CD4-positive, alpha-beta T cell treated with Interleukin-12 subunit alpha and Interleukin-12 subunit beta, for 1 hour (primary cell): ENCODE measurements at regions not wholly inside any gene's neighbourhood (a gene's known extent, or its start where the extent isn't known, plus 50 kb on each side); places are given as distances from the start of the nearest gene placed in this dataset.
"Not testable (repeated sequence)": the region's sequence is repeated elsewhere in the genome, so short reads cannot be mapped to it uniquely, and the experiment has no call there.

Experiments used
- DNase-seq: peaks from one replicate; pipeline ENCODE4 v3.0.0-alpha.2; 2020

DNA sequence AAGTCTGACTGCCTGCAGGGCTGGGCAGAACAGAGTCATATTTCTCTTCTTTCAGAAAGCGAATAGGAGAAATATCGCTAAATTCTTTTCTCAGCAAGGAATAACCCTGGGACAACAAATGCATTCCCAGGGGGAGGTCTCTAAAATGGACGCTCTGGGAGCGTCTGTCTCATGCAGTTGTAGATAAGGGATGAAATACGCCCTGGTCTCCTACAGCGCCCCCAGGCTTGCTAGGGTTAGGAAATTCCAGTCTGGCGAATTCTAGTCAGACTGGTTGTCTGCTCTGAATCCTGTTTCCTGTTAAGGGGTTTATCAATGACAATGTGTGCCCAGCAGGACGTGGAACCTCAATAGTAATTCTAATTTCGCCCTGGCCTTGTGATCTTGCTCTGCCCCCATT, 1214.1 kb downstream of the DIAPH3 start:
- DNase-seq, result no peak

DNA sequence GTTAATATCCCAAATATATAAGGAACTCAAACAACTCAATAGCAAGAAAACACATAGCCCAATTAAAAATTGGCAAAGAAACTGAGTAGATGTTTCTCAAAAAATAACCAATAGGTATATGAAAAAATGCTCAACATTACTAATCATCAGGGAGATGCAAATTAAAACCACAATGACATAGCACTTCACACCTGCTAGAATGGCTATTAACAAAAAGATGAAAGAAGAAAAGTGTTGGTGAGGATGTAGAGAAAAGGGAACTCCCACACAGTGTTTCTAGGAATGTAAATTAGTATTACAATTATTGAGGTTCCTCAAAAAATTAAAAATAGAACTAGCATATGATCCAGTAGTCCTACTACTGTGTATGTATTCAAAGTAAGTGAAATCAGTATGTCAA, 1212.8 kb downstream of the DIAPH3 start:
- DNase-seq, result no peak

DNA sequence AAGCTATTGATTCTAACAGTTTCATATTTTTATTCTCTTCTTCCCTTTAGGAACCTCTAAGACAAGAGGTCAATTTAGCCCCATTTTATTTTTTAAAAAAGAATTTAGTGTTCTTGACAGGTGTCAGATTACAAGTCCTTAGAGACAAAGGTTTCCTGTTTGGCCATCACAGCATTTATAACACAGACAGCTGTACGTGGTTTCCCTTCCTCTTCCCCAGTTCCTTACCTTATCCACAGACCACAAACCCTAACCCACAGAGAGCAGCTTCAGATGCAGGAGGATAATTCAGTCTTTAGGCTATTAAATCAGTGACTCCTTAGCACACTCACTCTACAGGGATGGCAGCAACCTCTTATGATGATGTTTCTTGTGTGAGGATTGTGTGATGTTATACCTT, 1210.1 kb downstream of the DIAPH3 start:
- no peak for DNase-seq

DNA sequence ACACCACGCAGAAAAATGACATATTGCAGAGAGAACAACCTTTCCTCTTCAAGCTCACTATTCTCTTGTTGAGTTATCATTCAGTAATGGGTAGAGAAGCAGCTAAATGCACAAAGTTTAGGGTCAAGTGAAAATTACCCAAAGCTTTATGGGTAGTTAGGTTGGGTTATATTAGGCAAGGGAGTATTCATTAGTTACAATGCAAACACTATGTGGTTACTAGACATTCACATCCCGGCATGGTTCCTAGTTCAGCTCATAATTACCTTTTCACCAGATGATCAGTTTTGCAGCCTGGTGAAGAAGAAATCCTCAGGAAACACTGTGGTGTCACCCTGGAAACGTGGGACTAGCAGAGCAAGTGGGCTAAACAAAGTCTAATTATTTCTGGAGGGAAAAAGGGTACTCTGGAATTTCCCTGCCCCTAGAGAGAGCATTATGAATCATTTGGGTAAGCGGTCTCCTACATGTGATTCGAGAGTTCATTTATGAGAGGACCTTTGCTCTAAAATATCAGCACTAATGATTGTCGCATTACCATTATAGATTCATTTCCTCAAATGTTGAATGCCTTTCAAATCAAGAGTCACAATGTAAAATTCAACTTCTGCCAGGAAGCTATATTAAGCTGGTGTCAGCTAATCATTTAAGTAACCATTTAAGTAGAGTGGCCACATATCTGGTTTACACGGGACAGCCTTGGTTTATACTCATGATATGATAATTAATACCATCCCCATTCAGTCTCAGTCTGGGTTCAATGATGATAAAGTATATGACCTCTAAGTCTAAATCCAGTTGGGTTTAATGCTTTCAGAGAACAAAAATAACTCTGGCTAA, 1208.0 kb downstream of the DIAPH3 start:
- no peak for DNase-seq

DNA sequence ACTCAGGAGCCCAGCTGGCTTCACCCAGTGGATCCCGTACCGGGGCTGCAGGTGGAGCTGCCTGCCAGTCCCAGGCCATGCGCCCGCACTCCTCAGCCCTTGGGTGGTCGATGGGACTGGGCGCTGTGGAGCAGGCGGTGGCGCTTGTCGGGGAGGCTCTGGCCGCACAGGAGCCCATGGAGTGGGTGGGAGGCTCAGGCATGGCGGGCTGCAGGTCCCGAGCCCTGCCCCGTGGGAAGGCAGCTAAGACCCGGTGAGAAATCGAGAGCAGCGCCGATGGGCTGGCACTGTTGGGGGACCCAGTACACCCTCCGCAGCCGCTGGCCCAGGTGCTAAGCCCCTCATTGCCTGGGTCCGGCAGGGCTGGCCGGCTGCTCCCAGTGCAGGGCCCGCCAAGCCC, 1205.6 kb downstream of the DIAPH3 start:
- not testable (repeated sequence) for DNase-seq

DNA sequence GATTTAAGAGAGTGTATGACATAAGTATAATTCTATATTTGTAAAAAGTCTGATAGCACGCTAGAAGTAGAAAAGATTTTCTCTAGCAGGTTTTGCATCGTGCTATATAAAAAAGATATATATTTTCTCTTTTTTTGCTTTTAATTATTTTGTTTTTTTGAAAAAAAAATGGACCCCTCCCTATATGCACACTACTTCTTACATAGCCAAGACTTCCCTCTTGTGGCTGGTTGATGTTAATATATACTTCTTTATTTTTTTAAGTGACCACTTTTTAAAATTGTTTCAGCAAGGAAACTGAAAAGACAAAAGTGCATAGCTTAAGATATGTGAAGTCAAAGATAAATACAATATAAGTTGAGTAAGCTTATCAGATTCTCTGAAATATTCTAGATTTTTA, 1202.8 kb downstream of the DIAPH3 start:
- no peak for DNase-seq

DNA sequence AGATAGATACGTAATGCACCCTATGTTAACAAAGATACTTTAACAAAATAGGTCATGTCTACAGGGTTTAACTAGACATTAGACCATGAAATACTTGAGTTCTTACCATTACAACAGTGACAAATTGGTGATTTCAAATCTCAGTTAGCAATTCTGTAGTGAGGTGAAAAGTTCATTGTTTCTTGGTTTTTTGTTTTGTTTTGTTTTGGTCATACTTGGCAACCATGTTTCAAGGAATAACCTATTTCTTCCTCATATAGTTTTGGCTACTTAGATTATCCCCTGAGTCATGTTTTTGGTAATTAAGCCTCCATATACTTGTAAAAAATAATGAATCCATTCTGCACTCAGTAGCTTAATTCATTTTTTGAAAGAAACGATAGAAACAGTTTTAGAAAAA, 1200.4 kb downstream of the DIAPH3 start:
- DNase-seq, result no peak

DNA sequence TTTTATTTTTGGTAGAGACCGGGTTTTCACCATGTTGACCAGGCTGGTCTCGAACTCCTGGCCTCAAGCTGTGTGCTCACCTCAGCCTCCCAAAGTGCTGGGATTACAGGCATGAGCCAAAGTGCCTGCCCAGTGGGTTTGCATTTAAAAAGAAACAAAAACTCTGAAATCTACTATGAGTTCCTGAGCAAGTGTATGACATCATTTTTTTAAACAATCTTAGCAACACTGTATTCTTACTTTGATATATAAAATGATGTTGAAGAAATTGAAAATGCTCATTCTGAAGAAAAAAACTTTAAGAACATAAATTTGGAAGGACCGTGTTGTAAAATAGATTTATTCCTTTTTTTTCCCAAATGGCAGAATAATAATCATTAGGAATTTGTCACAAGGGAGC, 1199.7 kb downstream of the DIAPH3 start:
- DNase-seq, result no peak

DNA sequence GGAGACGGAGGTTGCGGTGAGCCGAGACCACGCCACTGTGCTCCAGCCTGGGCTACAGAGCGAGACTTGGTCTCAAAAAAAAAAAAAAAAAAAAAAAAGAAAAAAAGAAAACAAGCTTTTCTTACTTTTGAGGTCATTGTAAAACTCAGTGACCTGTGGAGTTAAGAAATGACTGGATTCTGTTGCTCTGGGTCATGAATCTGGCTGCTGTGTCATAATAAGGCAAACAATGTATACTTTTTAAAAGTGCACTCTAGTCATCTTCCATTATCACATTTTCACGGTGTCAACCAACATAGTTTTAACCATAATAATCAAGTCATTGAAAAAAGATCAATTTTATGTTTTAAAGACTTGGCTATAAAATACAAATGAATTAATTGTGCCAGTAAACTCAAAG, 1186.6 kb downstream of the DIAPH3 start:
- DNase-seq, result no peak

DNA sequence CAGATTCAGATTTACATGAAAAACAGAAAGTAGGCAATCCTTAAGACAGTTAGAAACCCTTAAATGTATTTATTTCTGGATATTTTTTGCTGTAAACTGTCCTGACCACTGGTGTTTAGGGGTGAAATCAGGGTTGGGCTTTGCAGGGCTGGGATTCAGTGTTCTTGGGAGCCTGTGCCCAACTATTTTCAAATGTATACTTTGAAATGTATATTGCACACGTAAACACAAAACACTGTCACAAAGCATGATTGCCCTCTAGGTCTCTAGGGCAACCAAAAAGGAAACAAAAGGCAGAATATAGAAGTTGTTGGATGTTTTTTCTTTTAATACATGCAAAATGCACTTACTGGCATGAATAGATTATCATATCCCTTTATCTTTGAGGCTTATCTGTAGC, 1185.4 kb downstream of the DIAPH3 start:
- DNase-seq, result no peak

DNA sequence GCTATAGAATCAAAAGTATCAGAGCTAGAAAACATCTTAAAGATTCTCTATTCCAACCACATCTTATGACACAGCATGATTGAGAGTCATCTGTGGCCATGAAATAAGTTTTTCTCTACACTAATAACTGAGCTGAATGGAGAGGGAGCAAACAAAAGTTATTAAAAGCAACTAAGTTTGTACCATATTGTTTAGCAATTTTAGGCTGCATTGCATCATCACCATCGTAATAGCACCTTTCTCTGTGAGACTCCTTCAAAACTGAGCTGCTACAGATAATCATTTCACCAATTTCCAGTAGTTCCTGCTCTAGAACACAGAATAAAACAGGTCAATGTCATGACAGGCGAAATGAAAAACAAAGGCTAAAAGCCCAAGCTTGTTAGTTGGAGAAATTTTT, 1183.9 kb downstream of the DIAPH3 start:
- no peak for DNase-seq

DNA sequence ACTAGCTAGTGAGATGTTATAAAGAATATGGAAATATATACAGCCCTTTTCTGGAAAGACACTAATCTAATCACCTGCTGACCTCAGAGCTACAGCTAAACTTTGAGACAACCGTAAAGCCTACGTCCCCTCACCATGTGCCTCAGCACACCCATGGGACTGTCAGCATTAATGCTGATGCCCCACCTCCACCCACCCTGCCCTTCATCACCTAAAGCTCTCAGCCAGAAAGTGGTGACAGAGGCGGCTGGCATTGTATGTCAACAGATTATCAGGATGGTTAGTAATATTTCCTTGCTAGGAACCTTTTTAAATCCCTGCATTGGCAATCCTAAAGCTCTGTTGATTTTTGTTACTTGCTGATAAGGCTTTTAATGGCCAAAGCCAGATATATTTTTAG, 1177.9 kb downstream of the DIAPH3 start:
- no peak for DNase-seq

DNA sequence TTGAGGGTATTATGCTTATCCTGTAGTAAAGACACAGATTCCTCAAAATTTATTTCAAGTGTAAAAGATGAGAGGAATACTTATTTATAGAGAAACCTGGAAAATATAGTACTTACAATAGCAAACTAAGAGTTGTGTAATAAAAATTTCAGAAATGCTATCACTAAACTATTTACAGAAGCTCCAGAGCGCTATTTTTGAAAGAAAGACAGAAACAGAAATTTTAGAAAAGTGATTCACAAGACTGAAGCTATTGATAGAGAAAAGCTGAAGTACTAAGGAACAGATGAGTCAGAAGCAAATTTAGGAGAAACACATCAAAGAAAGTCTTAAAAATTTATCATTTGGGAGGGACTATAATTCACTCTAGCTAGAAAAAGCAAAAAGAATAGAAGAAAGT, 1174.2 kb downstream of the DIAPH3 start:
- DNase-seq, result no peak

DNA sequence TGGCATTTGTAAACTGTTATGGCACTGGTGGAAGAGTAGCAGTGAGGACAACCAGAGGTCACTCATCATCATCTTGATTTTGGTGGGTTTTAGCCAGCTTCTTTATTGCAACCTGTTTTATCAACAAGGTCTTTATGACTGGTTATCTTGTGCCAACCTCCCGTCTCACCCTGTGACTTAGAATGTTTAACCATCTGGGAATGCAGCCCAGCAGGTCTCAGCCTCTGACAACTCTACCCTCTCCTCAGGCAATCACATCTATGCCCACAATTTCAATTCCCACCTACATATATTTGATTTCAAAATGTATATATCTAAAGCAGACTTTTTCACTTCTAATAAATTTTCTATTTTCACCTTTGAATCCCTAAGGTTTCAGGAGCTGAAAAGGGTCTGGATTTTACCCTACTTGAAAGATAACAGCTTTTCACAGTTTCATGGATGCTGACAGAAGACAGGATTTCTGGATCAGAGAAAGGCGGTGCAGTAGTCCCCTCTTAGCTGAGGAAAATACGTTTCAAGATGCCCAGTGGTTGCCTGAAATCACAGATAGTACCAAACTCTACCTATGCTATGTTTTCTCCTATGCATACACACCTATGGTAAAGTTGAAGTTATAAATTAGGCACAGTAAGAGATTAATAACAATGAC, 1171.8 kb downstream of the DIAPH3 start:
- no peak for DNase-seq

DNA sequence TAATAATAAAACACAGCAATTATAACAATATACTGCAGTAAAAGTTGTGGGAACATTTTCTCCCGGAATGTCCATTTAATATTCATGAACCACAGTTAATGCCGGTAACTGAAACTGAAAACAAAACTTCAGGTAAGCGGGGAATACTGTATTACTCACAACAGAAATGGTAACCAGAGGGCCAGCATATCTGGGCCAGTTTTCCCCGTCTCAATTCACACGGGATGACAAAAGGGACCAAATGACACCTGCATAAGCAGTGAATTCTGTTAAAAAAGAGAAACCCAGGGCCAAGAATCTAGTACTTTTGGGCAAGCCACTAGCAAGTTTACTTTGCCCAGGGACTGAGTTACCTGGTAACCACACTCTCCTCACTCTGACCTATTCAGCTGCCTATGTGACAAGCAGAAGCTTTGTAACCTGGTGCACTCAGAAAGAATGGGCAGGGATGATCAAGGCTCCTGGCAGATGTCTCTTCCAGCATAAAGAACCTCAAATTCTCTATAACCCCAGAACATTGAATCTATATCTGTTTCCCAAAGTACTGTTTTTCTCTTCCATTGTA, 1171.2 kb downstream of the DIAPH3 start:
- DNase-seq, result no peak

DNA sequence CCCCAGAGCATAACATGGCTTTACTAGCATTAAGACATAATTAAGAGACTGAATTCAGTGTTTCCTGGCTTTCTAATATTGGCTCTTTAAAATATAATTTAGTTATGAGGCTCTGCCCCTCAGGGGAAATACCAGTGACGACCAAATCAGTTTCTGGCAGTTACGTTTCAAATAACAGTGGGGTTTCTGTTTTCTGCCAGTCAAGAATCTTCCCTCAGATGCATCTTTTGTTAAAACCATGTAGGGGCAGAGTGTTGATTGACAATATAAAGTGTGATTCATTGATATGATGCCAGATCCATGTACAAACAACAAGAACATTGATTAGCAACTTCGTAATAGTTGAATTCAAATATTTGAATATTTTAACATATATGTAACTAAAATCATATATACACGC, 1169.7 kb downstream of the DIAPH3 start:
- DNase-seq, result no peak

DNA sequence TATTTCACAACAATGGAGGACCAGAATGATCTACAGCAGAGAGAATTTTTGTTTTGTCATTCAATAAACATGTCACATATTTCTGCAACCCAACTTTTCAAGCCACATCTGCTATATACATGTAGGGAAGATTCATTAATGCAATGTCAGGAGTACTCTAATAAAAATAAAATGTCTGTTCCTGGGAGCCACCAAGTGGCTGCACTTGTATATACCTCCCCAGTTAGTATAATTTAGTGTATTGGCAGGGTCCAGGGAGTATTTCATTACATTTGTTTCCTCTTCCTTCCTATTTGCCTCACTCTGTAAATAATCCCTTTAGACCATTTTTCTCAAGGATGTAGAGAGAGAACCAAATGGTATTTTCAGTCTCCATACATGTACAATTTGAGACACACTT, 1169.0 kb downstream of the DIAPH3 start:
- DNase-seq, result no peak

DNA sequence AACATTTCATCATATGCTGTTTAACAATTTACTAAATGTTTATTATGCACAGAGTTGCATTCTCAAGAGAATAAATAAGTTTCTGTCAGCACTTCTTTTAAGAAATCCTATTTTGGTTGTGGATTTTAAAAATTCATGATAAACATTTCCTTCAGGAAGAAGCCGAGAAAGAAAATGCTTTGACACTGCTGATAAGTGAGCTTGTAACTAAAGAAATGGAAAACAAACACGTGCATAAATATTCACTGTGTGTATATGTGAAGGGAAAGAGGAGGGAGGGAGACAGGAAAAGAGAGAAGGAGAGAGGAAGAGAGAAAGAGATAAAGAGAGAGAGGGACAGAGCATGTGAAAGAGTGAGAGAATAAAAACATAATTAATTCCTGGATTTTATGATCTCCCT, 1165.0 kb downstream of the DIAPH3 start:
- no peak for DNase-seq

DNA sequence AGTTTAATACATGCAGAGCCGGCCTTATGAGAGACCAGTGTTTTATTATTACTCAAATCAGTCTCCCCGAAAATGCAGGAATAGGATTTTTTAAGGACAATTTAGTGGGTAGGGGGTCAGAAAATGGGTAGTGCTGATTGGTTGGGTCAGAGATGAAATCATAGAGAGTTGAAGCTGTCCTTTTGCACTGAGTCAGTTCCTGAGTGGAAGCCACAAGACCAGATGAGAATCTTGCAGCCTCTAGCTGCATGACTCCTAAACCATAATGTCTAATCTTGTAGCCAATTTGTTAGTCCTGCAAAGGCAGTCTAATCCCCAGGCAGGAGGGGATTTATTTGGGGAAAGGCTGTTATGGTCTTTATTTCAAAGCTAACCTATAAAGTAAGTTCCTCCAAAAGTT, 1163.9 kb downstream of the DIAPH3 start:
- no peak for DNase-seq

DNA sequence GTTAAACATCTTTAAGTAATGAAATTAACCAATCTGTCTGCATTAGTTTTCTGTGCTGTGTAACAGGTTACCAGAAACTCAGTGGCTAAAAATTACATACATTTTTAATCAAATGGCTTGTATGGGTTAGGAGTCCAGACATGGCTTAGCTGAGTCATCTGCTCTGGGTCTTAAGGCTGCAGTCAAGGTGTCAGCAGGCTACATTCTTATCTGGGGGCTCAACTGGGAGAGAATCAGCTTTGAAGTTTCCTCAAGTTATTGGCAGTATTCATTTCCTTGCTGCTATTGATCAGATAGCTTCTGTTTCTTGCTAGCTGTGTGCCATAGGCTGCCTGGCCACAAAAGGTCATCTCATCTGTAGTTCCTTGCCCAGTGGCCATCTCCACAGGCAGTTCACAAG, 1163.0 kb downstream of the DIAPH3 start:
- no peak for DNase-seq

DNA sequence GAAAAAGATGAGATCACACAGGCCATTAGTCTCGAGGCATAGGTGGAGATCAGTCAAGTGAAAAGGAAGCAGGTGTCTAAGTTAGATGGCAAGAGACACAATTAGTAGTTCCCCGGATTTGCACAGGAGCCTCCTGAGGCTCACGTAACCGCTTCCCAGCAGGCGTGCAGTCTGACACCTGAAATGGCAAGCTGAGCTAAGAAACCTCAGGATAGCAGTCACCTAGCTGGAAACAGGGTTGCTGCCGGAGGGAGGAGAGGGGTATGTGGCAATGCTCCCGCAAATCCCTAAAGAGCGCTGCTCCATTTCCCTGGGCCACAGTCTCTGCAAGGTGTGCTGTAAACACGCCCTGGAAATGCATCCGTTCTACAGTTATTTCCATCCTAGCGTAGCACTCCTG, 1151.0 kb downstream of the DIAPH3 start:
- no peak for DNase-seq

DNA sequence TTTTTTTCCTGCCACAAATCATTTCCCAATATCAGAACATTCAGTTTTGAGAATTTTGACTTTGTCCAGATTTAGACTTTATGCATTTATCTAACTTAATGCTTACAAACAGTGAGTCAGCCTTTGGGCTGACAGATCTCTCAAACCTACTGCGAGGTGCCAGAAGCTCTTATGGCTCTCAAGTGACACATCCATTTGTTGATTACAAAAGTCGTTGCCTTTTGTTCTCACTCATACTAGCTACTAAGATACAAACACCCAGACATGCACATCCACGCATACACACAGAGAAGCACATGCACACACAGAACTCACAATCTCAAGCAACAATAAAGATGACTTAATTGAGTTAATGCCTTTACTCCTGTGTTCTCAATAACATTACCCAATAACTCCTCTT, 1147.5 kb downstream of the DIAPH3 start:
- DNase-seq, result no peak

DNA sequence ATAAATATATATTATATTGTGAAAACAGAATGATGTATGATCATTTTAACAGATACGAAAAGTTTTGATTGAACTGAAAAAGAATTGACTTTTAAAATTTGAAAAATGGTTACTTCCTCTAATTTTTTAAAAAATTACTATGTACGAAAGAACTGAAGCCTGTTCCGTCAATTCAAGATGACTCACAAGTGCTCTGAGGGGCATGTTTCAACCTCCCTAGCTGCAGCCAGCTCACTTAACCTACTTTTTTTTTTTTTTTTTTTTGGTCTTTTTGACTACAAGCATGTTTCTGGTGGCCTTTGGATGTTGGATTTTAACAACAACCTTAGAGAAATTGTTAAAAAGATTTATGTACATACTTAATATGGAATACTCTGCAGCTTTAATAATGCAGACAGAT, 1139.3 kb downstream of the DIAPH3 start:
- DNase-seq, result no peak

DNA sequence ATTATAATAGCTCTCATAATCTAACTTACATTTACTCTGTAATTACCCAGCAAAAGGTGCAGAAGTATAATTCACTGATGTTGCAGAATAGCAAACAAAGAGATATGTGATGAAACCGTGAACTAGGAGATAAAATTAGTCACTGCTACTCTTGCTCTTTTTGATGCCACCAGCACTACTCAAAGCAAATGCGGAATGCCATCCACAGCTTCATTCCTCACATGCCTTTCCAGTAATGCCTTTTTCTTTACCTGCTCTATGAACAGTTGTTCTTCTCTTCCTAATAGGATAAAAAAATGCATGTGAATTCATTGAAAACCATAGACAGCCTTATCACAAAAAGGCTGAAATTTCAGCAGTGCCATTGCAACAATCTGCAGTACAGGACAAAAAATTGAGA, 1129.5 kb downstream of the DIAPH3 start:
- DNase-seq, result no peak

DNA sequence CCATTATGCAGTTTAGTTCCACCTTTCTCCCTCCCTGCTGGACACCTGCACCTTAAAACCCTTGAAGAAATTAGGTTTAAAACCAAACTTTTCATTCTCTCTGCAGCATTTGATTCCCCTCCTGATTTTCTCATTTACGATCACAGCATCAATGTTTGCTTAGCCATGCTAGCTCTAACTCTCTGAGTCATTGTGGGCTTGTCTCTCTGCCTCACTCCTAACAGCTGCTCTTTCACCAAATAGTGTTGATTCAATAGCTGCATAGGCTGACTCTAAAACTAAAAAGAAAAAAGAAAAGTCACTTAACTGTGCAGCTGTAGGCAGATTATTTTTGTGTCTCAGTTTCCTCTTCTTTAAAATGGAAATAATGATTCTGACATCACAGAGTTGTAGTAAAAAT, 1124.9 kb downstream of the DIAPH3 start:
- no peak for DNase-seq
